PC-9 (cell line): ENCODE measurements at regions not wholly inside any gene's neighbourhood (a gene's known extent, or its start where the extent isn't known, plus 50 kb on each side); places are given as distances from the start of the nearest gene placed in this dataset.

Experiments
- BruUV-seq: library from RNA; stranded (reverse); fragments of 400-500 nt; replicated peaks from 2 replicates; lab custom pipeline; 2021; lab: Mats Ljungman, UMichigan
- CTCF ChIA-PET: fragments of 300-600 bp; sonication (Branson Sonifier 250); formaldehyde crosslinking; loops from one replicate; lab custom pipeline; 2022; ENCODE audit warnings: antibody characterized with exemption; lab: Charles Lee
- POLR2A ChIA-PET: fragments of 300-600 bp; sonication (Branson Sonifier 250); formaldehyde crosslinking; loops from one replicate; lab custom pipeline; 2022; ENCODE audit warnings: antibody characterized with exemption; ENCODE audit not compliant: unreplicated experiment; lab: Charles Lee
- DNase-seq, 2 experiments: peaks; one replicate each; pipeline versions ENCODE4 v3.0.0 to v3.0.0-alpha.2; 2015 to 2022; ENCODE audit warnings: mixed read lengths in 1 of 2
- H2AFZ ChIP-seq: fragments of 200-600 bp; sonication (generic); 2 replicates; pipeline ENCODE4 v1.8.1; 2017; ENCODE audit warnings: antibody characterized with exemption
- H3F3A ChIP-seq: fragments of 200-600 bp; sonication (generic); 2 replicates; pipeline ENCODE4 v1.8.1; 2017; ENCODE audit warnings: antibody characterized with exemption, mild to moderate bottlenecking, low read depth; ENCODE audit not compliant: insufficient read depth
- H3K27ac ChIP-seq: fragments of 200-600 bp; sonication (generic); 2 replicates; pipeline ENCODE4 v1.6.1; 2016; ENCODE audit warnings: mixed run types
- H3K27me3 ChIP-seq: fragments of 200-600 bp; sonication (generic); 2 replicates; pipeline ENCODE4 v1.6.1; 2016; ENCODE audit warnings: low read depth, mixed run types; ENCODE audit not compliant: insufficient read depth
- H3K36me3 ChIP-seq: fragments of 200-600 bp; sonication (generic); 2 replicates; pipeline ENCODE4 v1.6.1; 2016; ENCODE audit warnings: low read depth, mixed run types
- H3K4me1 ChIP-seq: fragments of 200-600 bp; sonication (generic); replicated peaks from 2 replicates; pipeline ENCODE4 v1.6.1; 2016; ENCODE audit warnings: mixed run types; ENCODE audit not compliant: insufficient read depth
- H3K4me2 ChIP-seq: fragments of 200-600 bp; sonication (generic); 2 replicates; pipeline ENCODE4 v1.6.1; 2017; ENCODE audit warnings: mixed run types
- H3K4me3 ChIP-seq: fragments of 200-600 bp; sonication (generic); 2 replicates; pipeline ENCODE4 v1.6.1; 2016; ENCODE audit warnings: mixed run types
- H3K79me2 ChIP-seq: fragments of 200-600 bp; sonication (generic); 2 replicates; pipeline ENCODE4 v1.6.1; 2017; ENCODE audit warnings: low read depth, mixed run types
- H3K9me2 ChIP-seq: fragments of 200-600 bp; sonication (generic); 2 replicates; pipeline ENCODE4 v1.8.1; 2017; ENCODE audit warnings: mild to moderate bottlenecking; ENCODE audit not compliant: insufficient read depth
- H3K9me3 ChIP-seq: fragments of 200-600 bp; sonication (generic); 2 replicates; pipeline ENCODE4 v1.8.1; 2016; ENCODE audit warnings: low read depth; ENCODE audit not compliant: insufficient read depth
- H4K20me1 ChIP-seq: fragments of 200-600 bp; sonication (generic); 2 replicates; pipeline ENCODE4 v1.8.1; 2017; ENCODE audit not compliant: insufficient read depth
- CTCF ChIP-seq: fragments of 200-600 bp; sonication (generic); conservative IDR thresholded peaks from 2 replicates; pipeline ENCODE4 v1.6.1; 2017; ENCODE audit warnings: mixed run types, antibody characterized with exemption, mild to moderate bottlenecking, moderate library complexity
- EZH2 ChIP-seq: fragments of 200-600 bp; sonication (generic); IDR thresholded peaks from 2 replicates; pipeline ENCODE4 v1.8.0; 2017; ENCODE audit warnings: antibody characterized with exemption, low read depth
- intact Hi-C: fragments of 100-400 bp; cut with micrococcal nuclease; formaldehyde crosslinking; loops from one replicate; pipeline ENCODE4 v1.10.0; 2022; ENCODE audit not compliant: unreplicated experiment

- no peaks in the 10 kb centered on the region for H3F3A ChIP-seq
- no TSS peak for BruUV-seq
- H2AFZ ChIP-seq = no peak overlapping the region
- no peak for DNase-seq
- H3K4me1 ChIP-seq = no peaks in the 10 kb centered on the region
- no peaks in the 10 kb centered on the region for H3K36me3 ChIP-seq
- no peak for TF ChIP-seq EZH2
- no peak for TF ChIP-seq CTCF
- intact Hi-C loops = no loop called here
- no peaks in the 10 kb centered on the region for H3K9me2 ChIP-seq
- H3K79me2 ChIP-seq = no peaks in the 10 kb centered on the region
- no peak overlapping the region for H3K4me3 ChIP-seq
- H3K27ac ChIP-seq = no peak overlapping the region
- H4K20me1 ChIP-seq = no peaks in the 10 kb centered on the region
- ChIA-PET POLR2A (no interaction called here), CTCF (no interaction called here)
- H3K4me2 ChIP-seq = no peak overlapping the region
- H3K9me3 ChIP-seq = no peaks in the 10 kb centered on the region
- H3K27me3 ChIP-seq = no peaks in the 10 kb centered on the region
These were observed 1672.6 kb upstream of the PCDH20 start for GRCh38 chr13:63088226-63088625.

DNA sequence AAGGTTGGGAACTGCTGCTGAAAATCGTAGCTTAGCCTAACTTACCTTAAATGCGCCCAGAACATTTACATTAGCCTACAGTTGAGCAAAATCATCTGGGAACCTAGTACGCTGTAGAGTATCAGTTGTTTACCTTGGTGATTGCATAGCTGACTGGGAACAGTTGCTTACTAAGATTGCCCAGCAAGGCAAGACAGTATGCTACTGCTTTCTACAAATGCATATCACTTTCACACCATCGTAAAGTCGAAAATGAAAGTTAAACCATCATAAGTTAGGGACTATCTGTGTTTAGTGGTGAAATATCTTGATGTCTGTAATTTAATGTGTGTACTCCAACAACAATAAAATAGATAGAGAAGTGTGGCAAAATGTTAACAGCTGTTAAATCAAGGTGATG, 1670.6 kb upstream of the PCDH20 start:
- Histone ChIP-seq H2AFZ (0 out of 2 replicates have a peak overlapping the region, but pooled peaks have one; percentile 27), H3K27ac (no peak overlapping the region), H3K27me3 (no peaks in the 10 kb centered on the region), H3K4me2 (no peak overlapping the region), H3K9me2 (no peaks in the 10 kb centered on the region), H3K4me1 (no peaks in the 10 kb centered on the region), H4K20me1 (no peaks in the 10 kb centered on the region), H3K36me3 (no peaks in the 10 kb centered on the region), H3K79me2 (no peaks in the 10 kb centered on the region), H3K4me3 (no peak overlapping the region), H3F3A (no peaks in the 10 kb centered on the region), H3K9me3 (no peaks in the 10 kb centered on the region)
- ChIA-PET CTCF (no interaction called here), POLR2A (no interaction called here)
- intact Hi-C loops = no loop called here
- DNase-seq = no peak
- no TSS peak for BruUV-seq
- TF ChIP-seq CTCF (no peak), EZH2 (no peak)

GRCh38 chr13:63085851-63086250, 1670.2 kb upstream of the PCDH20 start:
- H2AFZ ChIP-seq = 0 out of 2 replicates have a peak overlapping the region, but pooled peaks have one; percentile 27
- H3K4me2 ChIP-seq = no peak overlapping the region
- no TSS peak for BruUV-seq

More at GRCh38 chr13:63085851-63086250, 1670.2 kb upstream of the PCDH20 start:
- H3K9me2 ChIP-seq = no peaks in the 10 kb centered on the region
- no peaks in the 10 kb centered on the region for H3K79me2 ChIP-seq
- ChIA-PET POLR2A (no interaction called here), CTCF (no interaction called here)
- H3K4me1 ChIP-seq = no peaks in the 10 kb centered on the region
- no peaks in the 10 kb centered on the region for H3K9me3 ChIP-seq
- DNase-seq = no peak
- no peak overlapping the region for H3K27ac ChIP-seq
- H3K36me3 ChIP-seq = no peaks in the 10 kb centered on the region
- intact Hi-C loops = no loop called here
- no peaks in the 10 kb centered on the region for H3F3A ChIP-seq
- no peak overlapping the region for H3K4me3 ChIP-seq
- TF ChIP-seq EZH2 (no peak), CTCF (no peak)
- no peaks in the 10 kb centered on the region for H3K27me3 ChIP-seq
- no peaks in the 10 kb centered on the region for H4K20me1 ChIP-seq
